Urinary bladder (tissue), 3 donors: ENCODE measurements at regions not wholly inside any gene's neighbourhood (a gene's known extent, or its start where the extent isn't known, plus 50 kb on each side); places are given as distances from the start of the nearest gene placed in this dataset.
"Not testable (repeated sequence)": the region's sequence is repeated elsewhere in the genome, so short reads cannot be mapped to it uniquely, and the experiment has no call there.

Experiments
- DNase-seq: peaks from one replicate; pipeline ENCODE4 v3.0.0-alpha.2; 2015; ENCODE audit errors: extremely low spot score
- H3K27ac ChIP-seq: one replicate; pipeline ENCODE4 v1.5.1; 2013; ENCODE audit warnings: low read depth, mild to moderate bottlenecking, moderate library complexity
- H3K36me3 ChIP-seq: one replicate; pipeline ENCODE4 v1.6.1; 2013; ENCODE audit warnings: mild to moderate bottlenecking, moderate library complexity; ENCODE audit not compliant: insufficient read depth
- H3K4me1 ChIP-seq: one replicate; pipeline ENCODE4 v1.6.1; 2013; ENCODE audit warnings: mild to moderate bottlenecking, moderate library complexity; ENCODE audit not compliant: insufficient read depth
- H3K4me3 ChIP-seq: one replicate; pipeline ENCODE4 v1.5.1; 2013; ENCODE audit warnings: low read depth, low read length
- WGBS: extraction: QIAGEN DNeasy Blood & Tissue Kit; methylation state at CpG from one replicate; pipeline ENCODE4 v1.1.7; 2013; 5-methylcytosine and 5-hydroxymethylcytosine counted together
- donor health status: healthy with polysubstance abuse.
- donor health status: healthy.

- H3K4me3 ChIP-seq: no peak overlapping the region
- no peak for DNase-seq
- WGBS: 90% methylated on average over 1 of the region's 1 CpG
- H3K27ac ChIP-seq: no peak overlapping the region
- H3K36me3 ChIP-seq: peaks cover 3% of the 10 kb centered on the region
- H3K4me1 ChIP-seq: no peaks in the 10 kb centered on the region
Measured at GRCh38 chr2:138280999-138281695, 220.4 kb upstream of the SPOPL start.

DNA sequence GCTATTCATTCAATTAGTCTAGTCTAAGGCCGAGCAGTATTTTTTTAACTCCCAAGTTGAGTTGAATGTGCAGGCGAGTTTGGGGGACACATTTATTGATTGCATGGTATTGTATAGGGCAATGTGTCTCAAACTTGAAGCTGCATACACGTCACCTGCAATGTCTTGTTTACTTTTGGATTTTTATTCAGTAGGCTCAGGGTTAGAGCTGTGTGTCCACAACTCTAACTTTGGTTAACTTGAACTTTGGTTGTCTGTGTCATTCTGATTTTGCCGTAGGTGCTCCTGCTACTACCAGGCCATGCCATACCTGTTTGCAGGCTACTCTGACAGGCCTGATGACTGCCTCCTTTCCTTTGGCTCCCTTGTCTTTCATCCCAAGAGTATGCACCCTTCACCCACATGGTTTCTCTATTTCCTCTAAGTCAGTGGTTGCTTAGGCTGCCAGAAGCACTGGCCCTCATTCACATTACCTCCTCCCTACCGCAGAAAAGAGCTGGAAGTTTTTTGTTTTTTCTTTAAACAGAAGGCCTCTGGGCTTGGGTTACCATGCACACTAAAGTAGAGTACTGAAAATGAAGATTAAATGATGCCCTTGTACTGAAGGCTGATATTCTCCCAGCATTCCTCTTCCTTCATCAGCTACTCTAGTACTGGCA is 219.4 kb upstream of the SPOPL start:
- Histone ChIP-seq H3K4me1 (no peaks in the 10 kb centered on the region), H3K4me3 (no peak overlapping the region), H3K36me3 (peaks cover 3% of the 10 kb centered on the region), H3K27ac (no peak overlapping the region)
- no peak for DNase-seq
- WGBS: 93% methylated on average over 5 of the region's 5 CpGs

- Histone ChIP-seq H3K27ac (no peak overlapping the region), H3K4me3 (no peak overlapping the region), H3K4me1 (no peaks in the 10 kb centered on the region), H3K36me3 (no peaks in the 10 kb centered on the region)
- DNase-seq: no peak
- 91% methylated on average over 3 of the region's 3 CpGs for WGBS
Measured at GRCh38 chr2:138291805-138292204, 209.8 kb upstream of the SPOPL start.

GRCh38 chr2:138293045-138293444 is 208.5 kb upstream of the SPOPL start:
- DNase-seq: no peak
- WGBS: 95% methylated on average over 3 of the region's 3 CpGs
- no peak overlapping the region for H3K4me3 ChIP-seq
- no peaks in the 10 kb centered on the region for H3K36me3 ChIP-seq
- no peaks in the 10 kb centered on the region for H3K4me1 ChIP-seq
- H3K27ac ChIP-seq: no peak overlapping the region

- Histone ChIP-seq H3K4me3 (no peak overlapping the region), H3K4me1 (no peaks in the 10 kb centered on the region), H3K27ac (no peak overlapping the region), H3K36me3 (no peaks in the 10 kb centered on the region)
- DNase-seq: no peak
Measured at GRCh38 chr2:138293549-138293948, 208.0 kb upstream of the SPOPL start.

DNA sequence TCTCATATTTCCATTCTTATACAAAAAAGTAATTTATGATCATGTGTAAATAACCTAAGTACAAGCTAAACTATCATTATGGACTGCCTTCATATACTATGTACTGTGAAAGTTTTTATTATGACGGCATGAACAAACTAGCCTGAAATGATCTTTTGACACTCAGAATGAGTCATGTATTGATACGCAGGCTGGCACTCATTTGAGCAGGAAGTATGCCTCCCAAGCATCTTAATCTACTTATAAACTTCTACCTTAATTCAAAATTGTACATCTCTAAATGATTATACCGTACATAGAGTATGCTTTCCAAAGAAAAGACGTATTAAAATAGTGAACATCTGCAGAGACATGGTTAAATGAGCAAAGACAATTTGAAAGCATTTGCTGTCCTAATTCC is 207.1 kb upstream of the SPOPL start:
- 85% methylated on average over 4 of the region's 4 CpGs for WGBS
- H3K27ac ChIP-seq: no peak overlapping the region
- no peak overlapping the region for H3K4me3 ChIP-seq
- no peak for DNase-seq
- no peaks in the 10 kb centered on the region for H3K4me1 ChIP-seq
- no peaks in the 10 kb centered on the region for H3K36me3 ChIP-seq

- Histone ChIP-seq H3K4me1 (no peaks in the 10 kb centered on the region), H3K36me3 (no peaks in the 10 kb centered on the region), H3K4me3 (no peak overlapping the region), H3K27ac (no peak overlapping the region)
- DNase-seq: no peak
Measured at GRCh38 chr2:138296365-138296764, 205.2 kb upstream of the SPOPL start.

- no peaks in the 10 kb centered on the region for H3K36me3 ChIP-seq
- no peak overlapping the region for H3K4me3 ChIP-seq
- H3K27ac ChIP-seq: no peak overlapping the region
- H3K4me1 ChIP-seq: no peaks in the 10 kb centered on the region
- no peak for DNase-seq
- 97% methylated on average over 11 of the region's 11 CpGs for WGBS
Measured at GRCh38 chr2:138298120-138298814, 203.3 kb upstream of the SPOPL start.

GRCh38 chr2:138298900-138299299 is 202.7 kb upstream of the SPOPL start:
- 97% methylated on average over 3 of the region's 3 CpGs for WGBS
- Histone ChIP-seq H3K27ac (no peak overlapping the region), H3K4me3 (no peak overlapping the region), H3K36me3 (no peaks in the 10 kb centered on the region), H3K4me1 (no peaks in the 10 kb centered on the region)
- no peak for DNase-seq

DNA sequence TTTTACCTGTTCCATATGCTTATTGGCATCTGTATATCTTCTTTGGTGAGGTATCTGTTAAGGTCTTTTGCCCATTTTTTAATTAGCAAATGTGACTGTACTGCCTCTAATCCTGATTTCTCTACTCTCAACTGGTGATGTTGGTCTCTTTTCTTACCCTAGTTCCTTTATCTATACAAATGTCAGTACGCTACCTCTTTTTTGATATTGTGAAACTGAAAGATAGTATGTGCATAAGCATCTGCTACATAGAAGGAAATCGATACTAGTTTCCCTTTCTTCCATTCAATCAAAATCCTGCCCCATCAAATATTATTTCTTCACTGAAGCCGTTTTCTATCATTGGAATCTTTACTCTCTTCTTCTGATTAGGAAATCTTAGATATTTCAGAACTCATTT is 194.9 kb upstream of the SPOPL start:
- Histone ChIP-seq H3K4me1 (no peaks in the 10 kb centered on the region), H3K27ac (no peak overlapping the region)
- 93% methylated on average over 3 of the region's 3 CpGs for WGBS

DNA sequence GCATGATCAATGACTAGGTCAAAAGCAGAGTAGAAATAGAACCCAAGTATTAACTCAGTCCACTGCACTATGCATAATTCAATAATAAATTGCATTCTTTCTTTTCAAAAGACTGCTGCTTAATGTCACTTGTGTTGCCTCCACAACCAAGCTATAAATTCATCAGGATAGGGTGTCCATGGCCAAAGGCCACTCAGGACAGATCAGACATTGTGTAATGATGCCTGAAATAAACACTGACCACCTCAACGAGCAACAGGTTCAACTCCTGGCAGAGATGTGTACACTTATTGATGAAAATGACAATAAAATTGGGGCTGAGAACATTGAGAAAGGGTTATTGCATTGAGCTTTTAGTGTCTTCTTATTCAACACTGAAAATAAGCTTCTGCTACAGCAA is 194.5 kb upstream of the SPOPL start:
- WGBS: 60% methylated on average over 1 of the region's 1 CpG
- DNase-seq: no peak

More for the DNA sequence above, 194.9 kb upstream of the SPOPL start:
- DNase-seq: no peak
- no peaks in the 10 kb centered on the region for H3K36me3 ChIP-seq
- no peak overlapping the region for H3K4me3 ChIP-seq

DNA sequence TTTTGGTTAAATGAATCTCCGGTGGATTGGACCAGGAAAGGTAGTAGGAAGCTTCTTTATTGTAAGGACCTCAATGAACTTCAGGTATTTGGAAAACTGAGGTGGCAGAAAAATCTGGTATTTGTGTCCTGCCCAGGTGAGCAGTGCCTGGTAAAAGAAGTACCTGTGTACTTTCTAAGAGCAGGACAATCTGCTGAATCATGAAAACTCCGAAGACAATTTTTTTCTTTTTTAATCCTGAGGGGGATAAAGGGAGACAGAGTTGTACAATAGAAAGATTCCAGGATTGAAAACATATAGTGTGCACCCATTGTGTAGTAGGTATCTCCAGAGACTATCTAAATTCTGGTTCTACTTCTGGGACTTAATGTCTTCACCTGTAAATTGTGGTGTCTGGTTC is 191.8 kb upstream of the SPOPL start:
- 96% methylated on average over 2 of the region's 2 CpGs for WGBS
- Histone ChIP-seq H3K27ac (no peak overlapping the region), H3K4me3 (no peak overlapping the region), H3K4me1 (no peaks in the 10 kb centered on the region), H3K36me3 (no peaks in the 10 kb centered on the region)
- no peak for DNase-seq

More for the DNA sequence above, 194.5 kb upstream of the SPOPL start:
- Histone ChIP-seq H3K4me3 (no peak overlapping the region), H3K27ac (no peak overlapping the region), H3K36me3 (no peaks in the 10 kb centered on the region), H3K4me1 (no peaks in the 10 kb centered on the region)

- WGBS: 82% methylated on average over 4 of the region's 4 CpGs
- no peaks in the 10 kb centered on the region for H3K36me3 ChIP-seq
- no peak for DNase-seq
- no peak overlapping the region for H3K27ac ChIP-seq
- H3K4me1 ChIP-seq: no peaks in the 10 kb centered on the region
- no peak overlapping the region for H3K4me3 ChIP-seq
Measured at GRCh38 chr2:138312061-138312460, 189.5 kb upstream of the SPOPL start.

DNA sequence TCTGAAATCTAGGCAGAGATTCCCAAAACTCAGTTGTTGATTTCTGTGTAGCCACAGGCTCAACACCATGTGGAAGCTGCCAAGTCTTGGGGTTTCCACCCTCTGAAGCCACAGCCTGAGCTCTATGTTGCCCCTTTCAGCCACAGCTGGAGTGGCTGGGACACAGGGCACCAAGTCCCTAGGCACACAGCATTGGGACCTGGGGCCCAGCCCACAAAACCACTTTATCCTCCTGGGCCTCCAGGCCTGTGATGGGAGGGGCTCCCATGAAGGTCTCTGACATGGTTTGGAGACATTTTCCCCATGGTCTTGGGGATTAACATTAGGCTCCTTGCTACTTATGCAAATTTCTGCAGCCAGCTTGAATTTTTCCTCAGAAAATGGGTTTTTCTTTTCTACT is 186.0 kb upstream of the SPOPL start:
- not testable (repeated sequence) for H3K36me3 ChIP-seq, H3K27ac ChIP-seq, H3K4me3 ChIP-seq, DNase-seq, H3K4me1 ChIP-seq
